HG02571 (cell line): ENCODE measurements at regions not wholly inside any gene's neighbourhood (a gene's known extent, or its start where the extent isn't known, plus 50 kb on each side); places are given as distances from the start of the nearest gene placed in this dataset.

Experiments
- ATAC-seq: cut with Tn5 transposase; IDR thresholded peaks from one replicate; pipeline ENCODE4 v1.9.1; 2021; ENCODE audit warnings: mild to moderate bottlenecking, moderate library complexity; ENCODE audit not compliant: unreplicated experiment

- no peak for ATAC-seq
Observed at GRCh38 chr7:94223375-94224084, 171.2 kb upstream of the COL1A2 start.

- no peak for ATAC-seq
Observed at GRCh38 chr7:94228223-94228622, 166.5 kb upstream of the COL1A2 start.

- no peak for ATAC-seq
Observed at GRCh38 chr7:94228678-94229077, 166.0 kb upstream of the COL1A2 start.

GRCh38 chr7:94231305-94231704 lies 163.4 kb upstream of the COL1A2 start:
- ATAC-seq: no peak

GRCh38 chr7:94236960-94237359 lies 157.7 kb upstream of the COL1A2 start:
- no peak for ATAC-seq

- ATAC-seq: no peak
Observed at GRCh38 chr7:94237417-94237816, 157.3 kb upstream of the COL1A2 start.

- no peak for ATAC-seq
Observed at GRCh38 chr7:94239661-94240234, 154.9 kb upstream of the COL1A2 start.

- ATAC-seq: no peak
Observed at GRCh38 chr7:94240902-94241301, 153.8 kb upstream of the COL1A2 start.

GRCh38 chr7:94241402-94241925 lies 153.2 kb upstream of the COL1A2 start:
- no peak for ATAC-seq

- no peak for ATAC-seq
Observed at GRCh38 chr7:94243066-94243711, 151.5 kb upstream of the COL1A2 start.

GRCh38 chr7:94244760-94245159 lies 149.9 kb upstream of the COL1A2 start:
- ATAC-seq: no peak

GRCh38 chr7:94245500-94245899 lies 149.2 kb upstream of the COL1A2 start:
- no peak for ATAC-seq

GRCh38 chr7:94247970-94248369 lies 146.7 kb upstream of the COL1A2 start:
- ATAC-seq: no peak

GRCh38 chr7:94249631-94250030 lies 145.1 kb upstream of the COL1A2 start:
- ATAC-seq: no peak

GRCh38 chr7:94250124-94250523 lies 144.6 kb upstream of the COL1A2 start:
- no peak for ATAC-seq

- no peak for ATAC-seq
Observed at GRCh38 chr7:94250987-94251386, 143.7 kb upstream of the COL1A2 start.

- no peak for ATAC-seq
Observed at GRCh38 chr7:94252124-94252523, 142.6 kb upstream of the COL1A2 start.

GRCh38 chr7:94252971-94253370 lies 141.7 kb upstream of the COL1A2 start:
- ATAC-seq: no peak

GRCh38 chr7:94253686-94254085 lies 141.0 kb upstream of the COL1A2 start:
- ATAC-seq: no peak

GRCh38 chr7:94258418-94259300 lies 136.0 kb upstream of the COL1A2 start:
- ATAC-seq: no peak

GRCh38 chr7:94261067-94261466 lies 133.6 kb upstream of the COL1A2 start:
- no peak for ATAC-seq
